GM19324 (cell line): ENCODE measurements at regions not wholly inside any gene's neighbourhood (a gene's known extent, or its start where the extent isn't known, plus 50 kb on each side); places are given as distances from the start of the nearest gene placed in this dataset.

Experiments
- ATAC-seq: cut with Tn5 transposase; IDR thresholded peaks from one replicate; pipeline ENCODE4 v1.9.1; 2021; ENCODE audit warnings: mild to moderate bottlenecking, moderate library complexity; ENCODE audit not compliant: unreplicated experiment, low FRiP score

DNA sequence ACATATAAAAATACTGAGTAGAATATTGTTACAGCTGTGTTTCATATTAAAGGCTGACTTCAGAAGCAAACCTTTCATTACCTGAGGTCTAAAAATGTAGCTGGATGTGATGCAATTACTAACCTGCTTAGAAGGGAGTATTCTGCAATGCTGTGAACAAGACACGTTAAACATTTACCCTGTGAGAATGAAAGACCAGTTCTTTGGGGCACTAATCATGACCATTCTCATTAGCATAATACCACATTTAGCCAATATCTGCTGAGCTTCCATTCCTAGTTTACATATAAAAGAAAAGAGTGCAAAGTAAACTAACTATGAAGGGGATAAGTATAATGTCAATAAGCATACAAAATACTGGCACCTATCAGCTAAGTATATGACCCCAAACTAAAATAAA lies 784.0 kb upstream of the KLHL29 start:
- no peak for ATAC-seq

DNA sequence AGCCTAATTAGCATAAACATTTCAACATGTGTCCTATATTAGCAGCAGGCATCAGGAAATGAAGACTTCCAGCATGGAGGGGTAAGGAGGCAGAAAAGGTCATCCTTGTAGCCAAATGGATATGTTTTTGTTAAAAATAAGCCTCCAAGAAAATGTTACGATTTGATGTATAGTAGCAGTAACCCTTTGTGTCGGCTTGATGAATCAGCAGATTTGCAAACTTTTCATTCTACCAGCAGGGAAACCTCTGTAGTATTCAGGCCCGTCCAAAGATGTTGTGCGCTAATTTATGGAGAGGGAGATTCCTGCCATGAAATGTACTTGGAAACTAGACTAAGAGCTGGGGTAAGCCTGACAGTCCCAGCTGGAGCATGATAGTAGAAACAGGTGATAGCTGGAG lies 780.8 kb upstream of the KLHL29 start:
- ATAC-seq, result no peak

DNA sequence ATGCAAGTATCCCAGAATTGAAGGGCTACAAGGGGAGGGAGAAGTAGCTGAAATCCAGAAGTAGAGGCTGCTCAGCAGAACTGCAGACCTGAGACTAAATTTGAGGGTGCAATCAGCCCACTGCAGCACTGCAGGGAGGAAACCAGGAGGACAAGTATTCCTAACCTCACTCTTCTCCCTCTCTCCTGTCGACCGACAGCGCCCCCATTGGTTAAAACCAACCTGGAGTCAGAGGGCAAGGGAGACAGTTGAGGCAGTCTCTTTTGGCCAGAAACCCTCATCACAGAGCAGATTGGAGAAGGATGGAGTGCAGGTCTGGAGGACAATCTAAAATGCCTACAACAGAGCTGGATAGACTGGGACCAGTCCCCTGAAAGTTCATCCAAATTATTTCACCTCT lies 768.9 kb upstream of the KLHL29 start:
- ATAC-seq, result no peak

DNA sequence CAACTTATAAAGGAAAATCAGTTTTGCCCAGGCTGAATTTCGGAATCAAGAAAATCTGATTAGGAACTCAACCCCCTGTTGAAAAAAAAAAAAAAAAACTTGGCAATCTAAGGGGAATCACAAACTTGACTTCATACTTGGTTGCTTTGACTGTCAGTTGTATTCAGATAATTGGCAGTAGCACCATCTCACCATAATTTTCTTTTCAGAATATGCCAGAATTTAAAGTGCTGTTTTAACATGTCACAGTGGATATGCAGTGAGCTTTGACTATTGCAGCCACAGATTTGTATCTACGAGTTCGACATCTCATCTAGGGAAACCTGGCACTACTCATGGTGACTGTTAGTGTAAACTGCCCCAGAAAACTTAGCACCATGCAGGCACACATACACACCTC lies 761.4 kb upstream of the KLHL29 start:
- no peak for ATAC-seq

DNA sequence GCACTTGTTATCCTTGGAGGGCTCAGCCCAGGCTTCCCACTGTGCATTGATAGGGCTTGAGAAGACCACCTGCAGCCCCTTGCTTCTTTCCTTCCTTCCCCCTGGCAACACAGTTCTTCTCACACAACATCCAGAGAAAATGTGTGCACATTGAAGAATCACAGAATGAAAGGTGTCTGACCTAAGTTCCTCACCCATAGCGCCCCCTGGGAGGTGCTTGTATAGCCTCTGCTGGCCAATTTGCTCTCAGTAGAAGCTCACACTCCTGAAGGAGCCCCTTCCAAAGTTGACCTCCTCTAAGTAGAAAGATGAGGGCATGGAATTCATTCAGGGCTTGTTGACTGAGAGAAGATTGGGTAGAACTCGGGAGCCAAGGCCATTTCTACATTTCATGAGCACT lies 758.4 kb upstream of the KLHL29 start:
- ATAC-seq, result no peak

DNA sequence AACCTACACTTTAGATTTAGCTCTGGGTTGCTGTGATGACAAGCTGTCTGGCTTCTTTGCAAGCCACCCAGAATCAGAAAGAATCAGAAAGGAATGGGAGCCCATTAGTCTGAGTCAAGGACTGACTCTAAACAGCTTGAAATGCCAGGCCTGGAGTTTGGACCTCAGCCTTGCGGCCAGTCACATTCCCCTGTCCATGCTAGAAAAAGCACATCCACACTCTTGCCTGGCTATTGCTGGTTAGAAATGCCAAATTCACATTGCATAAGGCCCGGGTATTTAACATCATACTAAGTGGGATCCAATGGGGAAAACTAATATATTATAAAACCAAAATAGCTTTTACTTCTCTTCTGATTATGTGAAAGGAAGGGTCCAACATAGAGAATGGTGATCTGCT lies 756.8 kb upstream of the KLHL29 start:
- ATAC-seq, result no peak

DNA sequence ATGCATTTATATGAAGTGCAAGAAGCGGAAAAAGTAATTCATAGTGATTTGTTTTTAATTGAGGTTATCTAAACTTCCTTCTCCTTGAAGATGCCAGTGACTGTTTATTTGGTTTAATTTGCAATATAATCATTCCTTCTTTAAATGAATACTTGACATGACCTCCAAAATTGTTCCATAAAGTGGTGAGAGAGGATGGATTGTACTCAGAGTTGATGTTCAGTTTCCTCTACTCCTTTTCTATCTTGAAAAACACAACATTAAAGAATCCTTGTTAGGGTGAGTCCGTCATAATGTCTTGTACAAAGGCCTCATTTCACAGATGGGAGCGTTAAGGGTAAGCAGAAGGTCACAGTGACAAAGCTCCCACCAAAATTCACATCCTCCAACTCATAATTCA lies 756.1 kb upstream of the KLHL29 start:
- no peak for ATAC-seq

DNA sequence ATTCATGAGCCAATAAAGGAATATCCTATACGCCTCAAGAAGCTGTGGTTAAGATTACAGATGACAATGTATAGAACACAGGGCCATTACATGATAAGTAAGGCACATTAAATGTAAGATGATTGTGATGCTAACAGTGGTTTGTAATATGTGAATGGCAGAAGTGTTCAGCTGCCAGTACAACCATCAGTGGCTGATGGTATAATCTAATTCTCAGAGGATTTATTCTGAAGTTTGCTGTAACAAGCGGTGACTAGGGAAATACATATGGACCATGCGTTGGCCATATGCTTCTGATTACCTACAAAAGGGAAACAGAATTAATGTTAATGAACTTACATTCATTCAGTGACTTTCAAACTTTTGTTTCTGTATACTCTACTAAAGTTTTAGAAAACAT lies 750.8 kb upstream of the KLHL29 start:
- ATAC-seq, result no peak

DNA sequence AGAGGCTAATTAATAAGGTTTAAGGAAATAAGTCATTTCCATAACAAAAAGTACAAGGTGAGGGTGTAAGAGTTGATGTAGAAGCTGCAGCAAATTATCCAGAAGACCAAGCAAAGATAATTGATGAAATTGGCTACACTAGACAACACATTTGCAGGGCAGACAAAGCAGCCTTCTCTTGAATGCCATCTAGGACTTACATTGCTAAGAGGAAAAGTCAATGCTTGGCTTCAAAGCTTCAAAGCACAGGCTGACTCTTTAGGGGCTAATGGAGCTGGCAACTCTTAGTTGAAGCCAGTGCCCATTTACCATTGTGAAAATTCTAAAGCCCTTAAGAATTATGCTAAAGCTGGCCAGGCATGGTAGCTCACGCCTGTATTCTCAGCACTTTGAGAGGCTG lies 728.6 kb upstream of the KLHL29 start:
- ATAC-seq, result no peak

DNA sequence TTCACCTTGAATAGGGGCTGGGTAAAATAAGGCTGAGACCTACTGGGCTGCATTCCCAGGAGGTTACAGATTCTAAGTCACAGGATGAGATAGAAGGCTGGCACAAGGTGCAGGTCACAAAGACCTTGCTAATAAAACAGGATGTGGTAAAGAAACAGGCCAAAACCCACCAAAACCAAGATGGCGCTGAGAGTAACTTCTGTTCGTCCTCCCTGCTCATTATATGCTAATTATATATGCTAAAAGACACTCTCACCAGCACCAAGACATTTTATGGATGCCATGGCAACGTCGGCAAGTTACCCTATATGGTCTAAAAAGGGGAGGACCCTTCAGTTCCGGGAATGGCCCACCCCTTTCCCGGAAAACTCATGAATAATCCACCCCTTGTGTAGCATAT lies 711.5 kb upstream of the KLHL29 start:
- no peak for ATAC-seq

DNA sequence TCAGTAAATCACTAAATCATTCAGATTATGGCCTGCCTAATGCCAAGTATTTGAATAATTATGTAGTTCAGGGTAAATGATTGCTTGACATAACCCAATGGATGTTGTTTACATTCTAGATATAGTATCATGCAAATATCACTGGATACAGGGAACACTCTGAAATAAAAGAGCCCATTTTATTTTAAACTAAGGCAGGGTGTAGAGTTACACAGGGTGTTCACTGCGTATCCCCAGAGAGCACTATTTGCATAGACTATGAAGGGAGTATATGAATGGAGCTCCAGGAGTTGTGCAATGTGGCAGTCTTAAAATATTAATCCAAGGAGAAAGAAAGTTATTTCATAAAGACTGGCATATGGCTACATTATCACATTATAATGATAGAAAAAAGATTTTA lies 701.1 kb upstream of the KLHL29 start:
- ATAC-seq, result no peak

DNA sequence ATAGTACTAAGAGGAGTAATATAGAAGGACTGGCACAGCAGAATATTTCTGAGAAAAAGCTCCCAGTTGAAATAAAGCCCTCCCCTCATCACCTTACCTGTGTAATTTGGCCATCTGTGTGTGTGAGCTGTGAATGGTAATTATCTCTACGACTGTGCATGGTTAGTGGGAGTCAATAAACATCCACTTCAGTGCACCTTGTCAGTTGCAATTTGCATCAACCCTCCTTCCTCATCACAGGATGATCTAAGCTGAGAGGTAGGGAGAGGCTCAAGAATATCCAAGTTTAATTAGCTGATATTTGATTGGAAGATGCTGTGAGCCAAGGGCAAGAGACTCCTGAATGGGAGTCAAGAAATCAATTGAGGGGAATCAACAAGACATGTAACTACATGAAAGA lies 694.9 kb upstream of the KLHL29 start:
- ATAC-seq, result no peak

DNA sequence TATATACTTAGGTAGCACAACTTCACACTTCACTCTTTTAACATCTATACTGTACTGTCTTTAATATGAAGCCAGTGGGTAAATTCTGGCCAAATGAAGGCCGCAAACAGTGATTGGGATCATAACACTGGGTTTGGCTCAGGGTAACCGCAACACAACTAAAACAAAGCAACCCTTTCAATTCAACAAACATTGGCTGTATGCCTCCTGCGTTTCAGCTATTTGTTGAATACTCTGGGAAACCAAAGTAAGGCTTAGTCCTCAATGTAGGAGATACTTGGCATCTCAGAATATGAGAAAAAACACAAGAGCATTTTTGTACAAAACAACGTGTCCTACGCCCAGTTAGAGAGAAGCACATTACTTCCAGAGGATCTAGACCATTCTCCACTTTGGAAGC lies 693.3 kb upstream of the KLHL29 start:
- ATAC-seq, result no peak

DNA sequence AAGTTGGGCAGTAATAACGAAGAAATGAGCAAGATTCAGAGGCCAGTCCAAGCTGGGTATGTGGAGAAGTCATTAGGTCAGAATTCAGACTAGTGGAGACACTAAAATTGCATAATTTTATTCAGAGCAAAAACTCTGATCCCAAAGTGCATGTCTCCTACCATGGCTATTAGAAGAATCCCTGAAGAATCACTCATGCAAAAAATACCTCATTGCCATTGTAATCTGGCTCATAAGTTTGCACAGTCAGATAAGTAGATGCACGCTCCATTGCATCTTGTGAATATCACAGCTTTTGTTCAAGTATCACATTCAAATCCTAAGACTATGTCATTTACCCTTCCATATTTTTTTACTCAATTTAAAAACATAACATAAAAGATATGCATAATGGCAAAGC lies 692.2 kb upstream of the KLHL29 start:
- no peak for ATAC-seq

DNA sequence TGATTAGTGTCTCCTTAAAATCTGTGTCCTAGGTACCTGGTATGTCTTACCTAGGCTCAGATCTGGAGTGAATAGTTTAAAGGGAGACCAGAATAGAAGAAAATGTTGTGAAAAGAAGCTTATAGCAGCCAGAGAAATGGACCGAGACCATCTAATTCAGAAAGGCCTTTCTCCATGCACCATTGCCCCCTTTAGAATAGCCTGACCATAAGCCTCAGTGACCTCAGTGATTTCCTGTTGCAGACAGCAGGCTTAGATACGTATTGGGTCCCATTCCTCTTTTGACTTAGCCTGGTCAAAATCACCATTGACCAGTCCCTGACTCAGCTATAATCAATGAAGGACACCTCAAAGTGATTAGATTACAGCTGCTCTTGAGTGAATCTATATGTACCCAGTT lies 690.7 kb upstream of the KLHL29 start:
- ATAC-seq, result no peak

DNA sequence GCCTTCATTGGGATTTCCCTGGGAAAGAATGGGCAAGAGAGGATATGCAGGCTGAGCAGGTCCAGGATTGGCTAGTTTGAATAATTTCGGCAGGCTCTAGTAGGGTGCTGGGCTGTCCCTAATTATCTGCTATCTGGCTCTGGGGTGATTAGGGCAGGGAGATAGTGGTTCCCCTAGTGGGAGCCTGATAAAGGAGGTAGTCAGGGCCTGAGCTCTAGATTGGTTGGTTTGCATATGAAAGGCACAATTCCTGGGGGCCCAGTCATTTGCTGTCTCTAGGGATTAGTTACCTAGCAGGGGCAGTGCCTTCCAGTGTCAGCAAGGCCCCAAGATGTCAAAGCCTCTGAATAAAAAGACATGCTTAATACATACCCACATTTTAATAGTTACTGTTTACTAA lies 690.1 kb upstream of the KLHL29 start:
- ATAC-seq, result no peak

DNA sequence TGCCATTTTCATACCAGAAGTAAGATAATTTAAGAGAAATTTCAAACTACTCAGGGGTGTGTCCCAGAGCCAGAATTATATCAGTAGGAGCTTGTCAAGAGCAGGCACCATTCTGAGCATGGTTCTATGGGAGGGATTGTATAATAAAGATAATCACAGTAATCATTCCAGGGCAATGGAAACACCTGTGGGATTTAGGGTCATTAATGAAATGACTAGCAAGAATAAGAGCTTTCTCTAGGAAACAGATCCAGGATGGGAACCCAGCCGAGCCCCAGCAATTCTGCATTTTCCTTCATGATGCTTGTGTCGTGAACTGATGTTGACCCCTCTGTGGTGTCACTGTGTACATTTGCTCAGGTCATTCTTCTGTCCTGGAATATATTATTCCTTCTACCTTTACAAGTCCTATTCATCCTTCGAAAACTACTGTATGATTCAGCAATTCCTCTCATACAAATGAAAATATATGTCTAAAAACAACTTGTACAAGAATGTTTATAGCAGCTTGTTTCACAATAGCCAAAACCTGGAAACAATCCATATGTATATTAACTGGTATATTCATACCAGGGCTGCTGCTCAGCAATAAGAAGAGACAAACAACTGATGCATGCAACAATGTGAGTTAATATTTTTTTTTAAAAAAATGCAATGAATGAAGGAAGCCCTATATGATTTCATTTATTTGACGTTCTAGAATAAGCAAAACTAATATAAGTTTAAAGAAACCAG lies 687.8 kb upstream of the KLHL29 start:
- no peak for ATAC-seq

DNA sequence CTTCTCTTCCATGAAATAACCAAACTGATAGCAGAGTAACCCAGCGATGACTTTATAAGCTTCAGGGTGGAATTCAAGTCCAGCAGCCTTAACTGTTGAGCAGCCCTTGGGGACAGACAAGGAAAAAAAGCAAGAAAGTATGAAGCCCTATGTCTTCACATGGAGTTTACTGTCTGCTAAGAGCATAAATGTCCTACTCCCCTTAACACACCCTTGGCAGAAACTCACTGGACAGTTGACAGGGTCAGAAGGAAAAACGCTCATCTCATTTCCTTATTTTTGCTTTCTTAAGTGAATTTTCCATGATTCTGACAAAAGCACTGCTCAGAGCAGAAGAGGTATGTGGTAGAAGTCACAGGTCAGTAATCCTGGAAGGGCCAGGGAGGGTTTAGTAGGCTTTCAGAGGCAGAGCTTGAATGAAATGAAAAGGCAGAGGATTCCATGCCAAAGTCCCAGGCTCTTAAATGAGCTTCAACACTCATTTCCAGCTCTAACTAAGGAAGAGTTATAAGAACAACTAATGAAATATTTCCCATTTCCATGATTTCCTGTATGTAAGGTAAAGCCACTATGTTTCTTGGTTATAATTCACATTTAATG lies 683.3 kb upstream of the KLHL29 start:
- no peak for ATAC-seq

DNA sequence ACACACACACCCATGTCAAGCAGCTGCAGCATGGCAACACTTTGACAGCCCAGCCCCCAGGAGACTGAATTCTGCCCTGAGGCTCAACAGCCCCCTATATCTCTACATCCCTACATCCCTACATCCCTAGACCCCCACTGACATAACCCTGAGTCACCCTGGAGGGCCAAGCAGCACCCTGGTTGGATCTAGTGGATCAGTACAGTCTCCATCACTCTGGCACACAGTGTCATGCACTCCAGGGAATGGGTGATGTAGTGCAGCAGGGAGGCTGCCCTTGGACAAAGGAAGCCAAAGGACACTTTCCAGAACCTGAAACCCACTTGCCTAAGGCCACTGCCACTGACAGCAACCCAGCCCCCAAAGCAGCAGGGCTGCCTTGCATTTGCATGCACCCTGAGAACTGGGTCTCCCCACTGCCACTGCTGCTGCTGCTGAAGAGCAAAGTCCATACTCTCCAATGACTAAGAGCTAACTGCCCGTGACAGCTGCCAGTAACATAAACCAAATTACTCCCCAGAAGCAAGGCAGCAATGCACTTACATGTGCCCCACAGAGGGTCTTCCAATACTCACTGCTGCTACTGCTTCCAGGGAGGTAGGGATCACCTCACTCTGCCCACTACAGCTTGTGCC lies 681.6 kb upstream of the KLHL29 start:
- no peak for ATAC-seq

DNA sequence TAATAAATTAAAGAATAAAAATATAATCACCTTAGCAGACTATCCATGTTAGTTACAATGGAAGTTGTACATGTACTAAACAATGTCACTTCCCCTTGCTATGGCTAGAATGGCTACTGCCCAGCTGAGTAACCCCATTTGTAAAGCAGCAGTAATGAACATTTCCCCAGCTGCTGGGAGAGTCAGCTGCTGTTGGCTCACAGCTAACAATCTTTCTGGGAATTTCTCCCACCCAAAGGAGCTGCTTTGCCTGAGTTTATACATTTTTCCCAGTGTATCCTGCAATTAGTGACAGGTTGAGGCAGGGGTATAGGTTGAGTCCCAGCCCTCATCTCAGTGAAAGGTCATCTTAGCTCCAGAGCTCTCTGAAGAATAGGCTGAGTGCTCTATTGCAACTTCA lies 665.6 kb upstream of the KLHL29 start:
- ATAC-seq, result no peak

DNA sequence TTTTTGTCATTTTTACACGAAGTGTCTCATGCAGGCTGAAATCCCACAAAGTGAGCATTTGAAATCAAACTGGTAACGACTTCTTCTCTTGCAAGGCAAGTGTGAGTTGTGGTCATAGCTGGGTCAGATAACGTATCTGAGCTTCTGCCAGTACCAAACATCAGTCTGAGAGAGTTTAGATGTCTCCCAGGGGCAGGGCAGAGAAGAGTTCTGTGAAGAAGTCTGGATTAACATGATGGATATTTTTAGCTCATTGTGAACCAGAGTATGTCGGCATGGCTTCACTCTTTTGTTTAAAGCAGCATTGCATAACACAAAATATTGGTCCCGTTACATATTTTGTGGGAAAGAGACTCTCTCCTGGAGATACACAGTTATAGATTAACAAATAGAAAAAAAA lies 655.5 kb upstream of the KLHL29 start:
- ATAC-seq, result no peak

DNA sequence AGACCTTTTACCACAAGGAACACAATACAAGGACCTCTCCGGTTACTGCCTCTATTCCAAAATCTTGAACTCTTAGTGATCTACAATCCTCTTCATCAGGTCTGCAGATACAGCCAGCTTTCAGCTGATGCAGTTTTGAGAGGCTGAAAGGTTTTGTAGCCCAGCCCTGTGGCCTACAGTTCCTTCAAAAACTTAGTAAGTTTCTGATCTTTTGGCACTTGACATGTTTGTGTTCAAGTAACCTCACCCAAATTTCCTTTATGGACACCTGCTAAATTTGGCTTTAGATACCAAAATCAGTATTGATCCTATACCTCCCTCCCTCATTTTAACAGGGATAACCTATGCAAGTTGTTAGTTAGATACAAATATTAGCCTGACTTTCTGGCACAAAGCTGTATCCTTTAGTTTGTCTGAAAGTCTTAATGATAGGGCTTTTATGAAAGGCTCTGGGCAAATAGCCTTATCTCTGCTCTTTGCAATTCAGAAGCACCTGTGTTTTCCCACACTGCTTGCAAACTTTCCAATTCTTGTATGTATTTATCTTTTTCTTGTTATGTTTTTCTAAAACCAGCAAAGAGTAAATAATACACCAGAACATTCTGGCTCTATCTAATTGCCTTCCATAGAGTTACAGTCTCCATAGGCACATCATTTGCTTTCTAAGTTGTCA lies 650.5 kb upstream of the KLHL29 start:
- ATAC-seq, result no peak
